HuH-7 (cell line): ENCODE measurements at regions not wholly inside any gene's neighbourhood (a gene's known extent, or its start where the extent isn't known, plus 50 kb on each side); places are given as distances from the start of the nearest gene placed in this dataset.
"Not testable (repeated sequence)": the region's sequence is repeated elsewhere in the genome, so short reads cannot be mapped to it uniquely, and the experiment has no call there.

ENCODE experiments used
- DNase-seq: peaks from one replicate; pipeline ENCODE4 v3.0.0; 2011; ENCODE audit warnings: low spot score

GRCh38 chr5:173495225-173495904 lies 121.1 kb downstream of the BOD1 start:
- no peak for DNase-seq

DNA sequence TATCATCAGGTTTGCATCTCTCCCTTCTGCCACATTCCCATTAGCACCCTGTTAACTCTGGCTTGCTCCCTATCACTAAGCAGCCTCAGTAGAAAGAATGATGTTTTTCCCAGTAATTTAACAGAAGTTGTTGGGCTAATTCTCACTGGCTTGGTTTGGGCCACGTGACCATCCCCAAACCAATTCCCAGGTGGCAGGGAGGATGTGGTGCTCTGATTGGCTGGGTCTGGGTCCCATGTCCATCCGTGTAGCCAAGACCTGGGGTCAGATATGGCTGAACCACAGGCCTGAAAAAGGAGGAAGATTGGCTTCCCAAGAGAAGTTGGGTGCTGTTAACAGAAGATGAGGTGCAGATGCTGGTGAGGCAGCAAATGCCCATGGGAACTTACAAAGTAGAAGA lies 122.0 kb downstream of the BOD1 start:
- DNase-seq: no peak

GRCh38 chr5:173493846-173494245 lies 122.6 kb downstream of the BOD1 start:
- DNase-seq: no peak

DNA sequence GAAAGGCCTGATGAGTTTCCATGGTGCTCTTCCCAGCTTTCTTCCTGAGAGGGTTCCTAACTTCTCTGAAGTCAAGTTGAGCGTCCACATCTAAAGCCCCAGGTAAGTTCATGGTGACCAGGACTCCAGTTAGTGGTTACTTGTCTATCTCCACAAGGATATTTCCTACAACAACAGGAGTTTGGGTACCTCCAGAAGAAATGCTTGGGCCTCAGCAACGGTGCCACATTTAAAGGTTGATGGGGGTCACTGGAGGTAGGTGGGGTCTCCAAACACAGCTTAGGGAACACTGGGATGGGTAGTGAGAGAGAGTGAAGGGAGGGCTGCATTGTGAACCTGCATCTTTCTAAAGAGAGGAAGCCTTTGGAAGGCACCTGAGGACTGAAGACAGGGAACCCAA lies 123.4 kb downstream of the BOD1 start:
- DNase-seq: no peak

DNA sequence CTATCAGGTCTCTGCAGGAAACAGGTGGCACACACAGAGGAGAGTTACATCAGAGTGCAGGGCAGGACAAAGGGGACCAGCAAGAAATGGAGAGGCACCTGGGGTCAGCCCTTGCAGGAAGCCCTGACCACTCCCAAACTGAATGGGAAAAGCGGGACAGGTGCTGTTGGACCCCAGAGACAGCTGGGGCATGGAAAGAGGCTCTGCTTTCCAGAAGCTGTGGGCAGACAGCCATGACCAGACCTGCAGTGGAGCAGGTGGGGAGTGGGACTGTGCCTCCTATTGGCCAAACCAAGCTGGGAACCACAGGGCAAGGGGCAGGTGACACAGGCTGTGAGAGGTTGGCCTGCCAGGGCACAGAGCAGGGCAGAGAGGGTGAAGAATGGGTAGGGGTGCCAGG lies 125.8 kb downstream of the BOD1 start:
- DNase-seq: no peak

DNA sequence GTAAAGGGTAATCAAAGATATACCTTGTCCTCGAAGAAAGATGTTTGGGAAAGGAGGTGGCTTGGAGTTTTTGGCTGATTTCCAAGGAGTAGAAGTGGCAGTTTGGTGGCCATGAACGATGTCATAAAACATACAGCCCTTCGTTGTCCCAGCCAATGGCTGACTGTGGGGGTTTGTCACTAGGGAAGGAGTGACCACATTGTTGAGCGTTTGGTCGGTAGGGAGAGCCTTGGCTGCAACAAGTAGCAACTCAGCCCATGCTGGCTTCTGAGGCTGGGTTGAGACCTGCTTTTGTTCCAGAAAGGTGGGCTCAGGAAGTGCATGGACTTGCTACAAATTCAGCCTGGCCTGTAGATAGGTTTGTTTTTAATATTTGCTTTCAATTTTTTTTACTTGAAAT lies 128.3 kb downstream of the BOD1 start:
- no peak for DNase-seq

- no peak for DNase-seq
Measured at GRCh38 chr5:173487300-173487699, 129.2 kb downstream of the BOD1 start.

DNA sequence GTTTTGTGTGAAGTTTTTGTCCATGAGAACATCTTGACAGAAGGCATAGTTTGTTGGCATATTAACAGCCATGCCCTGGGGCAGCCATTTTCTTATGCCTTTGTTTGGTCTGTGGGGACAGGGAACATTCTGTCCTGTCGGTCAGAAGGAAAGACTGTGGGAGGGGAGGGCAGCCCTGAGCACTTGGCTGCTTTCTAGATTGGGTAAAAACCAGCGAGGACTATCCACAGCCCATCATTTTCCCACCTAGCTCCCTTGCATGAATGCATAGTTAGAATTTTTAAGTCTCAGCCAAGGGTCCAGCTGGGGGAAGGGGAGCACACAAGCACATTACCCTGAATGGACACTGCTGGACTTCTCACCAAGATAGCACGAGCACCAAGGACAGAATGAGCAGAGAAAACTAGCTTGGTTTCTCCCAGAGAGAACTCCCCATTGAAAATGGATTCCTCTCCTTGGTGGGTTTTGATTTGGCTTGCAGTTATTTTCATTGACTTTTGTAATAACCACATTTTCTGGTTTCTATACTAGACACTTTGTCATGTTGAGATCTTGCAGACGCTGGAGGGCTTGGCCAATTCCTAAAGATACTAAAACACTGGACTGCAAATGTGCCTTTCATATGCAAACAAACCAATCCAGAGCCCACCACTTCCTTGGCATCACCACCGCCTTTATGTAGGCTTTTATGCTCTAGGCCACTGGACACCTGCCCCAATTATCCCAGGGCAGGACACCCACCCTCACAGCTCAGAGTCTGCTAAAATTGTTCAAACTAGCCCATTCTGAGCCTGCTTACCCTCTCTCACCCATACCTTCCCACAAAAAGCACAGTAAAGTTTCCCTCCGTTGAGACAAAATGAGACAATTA lies 129.9 kb downstream of the BOD1 start:
- DNase-seq: no peak

DNA sequence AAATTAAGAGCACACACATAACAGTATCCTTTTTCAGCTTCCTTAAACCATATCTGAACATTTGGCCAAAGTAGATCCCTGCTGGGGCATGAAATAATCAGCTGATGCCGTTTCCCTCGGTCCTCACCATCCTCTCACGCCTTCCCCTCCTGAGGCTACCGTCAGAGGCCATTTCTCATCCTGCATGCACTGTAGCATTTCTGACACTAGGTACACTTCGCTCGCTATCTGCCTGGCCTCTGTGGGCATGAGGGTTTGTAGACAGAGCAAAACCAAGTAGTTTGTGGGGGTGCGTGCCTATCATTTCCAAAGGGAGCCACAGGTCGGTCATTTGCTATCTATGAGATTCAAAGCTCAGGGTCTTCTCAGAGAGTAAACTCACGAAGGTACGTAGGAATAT lies 131.9 kb downstream of the BOD1 start:
- no peak for DNase-seq

GRCh38 chr5:173483599-173483998 lies 132.9 kb downstream of the BOD1 start:
- not testable (repeated sequence) for DNase-seq

GRCh38 chr5:173483160-173483559 lies 133.3 kb downstream of the BOD1 start:
- no peak for DNase-seq

DNA sequence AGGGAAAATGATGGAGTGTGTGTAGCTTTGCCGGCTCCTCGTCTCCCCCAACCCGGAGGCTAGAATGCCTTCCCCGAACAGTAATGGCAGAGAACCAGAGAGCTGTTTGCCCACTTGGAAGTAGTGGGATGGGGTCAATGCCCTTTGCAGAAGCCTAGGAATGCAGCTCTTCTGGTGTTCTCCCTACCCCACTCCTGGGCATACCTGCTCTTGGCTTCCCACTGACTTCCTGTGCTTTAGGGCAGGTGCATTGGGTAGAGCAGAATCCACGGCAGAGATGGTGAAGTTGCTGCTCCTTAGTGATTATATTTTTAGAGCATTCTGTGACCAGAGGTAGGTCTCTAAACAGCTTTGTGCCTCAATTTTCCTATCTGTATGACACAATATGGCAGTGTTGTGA lies 134.6 kb downstream of the BOD1 start:
- no peak for DNase-seq

- DNase-seq: no peak
Measured at GRCh38 chr5:173480896-173481295, 135.6 kb downstream of the BOD1 start.

DNA sequence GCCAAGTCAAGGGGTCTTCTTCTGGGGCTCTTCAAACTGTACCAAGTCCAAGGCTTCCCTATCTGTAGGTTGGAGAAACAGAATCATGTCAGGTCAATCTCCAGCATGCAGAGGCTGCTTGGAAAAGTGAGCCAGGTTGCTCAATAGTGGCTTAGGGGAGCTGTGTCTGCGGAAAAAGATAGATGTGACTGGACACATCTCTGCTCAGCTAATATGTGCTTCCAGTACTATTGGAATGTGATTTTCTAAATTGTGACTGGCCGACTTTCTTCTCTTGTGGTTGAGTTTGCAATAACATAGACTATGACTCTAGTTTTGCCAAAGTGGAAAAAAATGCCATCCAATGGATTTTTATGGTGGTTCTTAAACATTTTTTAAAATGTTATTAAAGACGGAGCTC lies 136.7 kb downstream of the BOD1 start:
- DNase-seq: no peak

- no peak for DNase-seq
Measured at GRCh38 chr5:173477345-173478040, 139.0 kb downstream of the BOD1 start.

DNA sequence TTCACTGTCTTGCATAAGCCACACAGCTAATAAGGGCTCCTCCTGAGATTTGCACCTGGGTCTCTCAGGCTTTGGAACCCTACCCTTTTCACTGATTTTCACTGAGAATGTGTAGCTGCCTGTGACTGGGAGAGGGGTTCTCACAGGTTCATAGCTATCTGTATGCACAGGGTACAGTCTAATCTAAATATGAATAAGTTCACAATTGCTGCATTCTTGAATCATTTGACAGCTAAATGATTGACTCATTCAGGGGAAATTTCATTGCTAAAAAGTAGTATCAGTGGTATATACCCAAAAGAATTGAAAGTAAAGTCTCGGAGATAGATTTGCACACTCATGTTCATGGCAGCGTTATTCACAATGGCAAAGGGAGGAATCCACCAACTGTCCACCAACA lies 140.7 kb downstream of the BOD1 start:
- no peak for DNase-seq

- DNase-seq: no peak
Measured at GRCh38 chr5:173474881-173475287, 141.6 kb downstream of the BOD1 start.

GRCh38 chr5:173473288-173473687 lies 143.2 kb downstream of the BOD1 start:
- no peak for DNase-seq

DNA sequence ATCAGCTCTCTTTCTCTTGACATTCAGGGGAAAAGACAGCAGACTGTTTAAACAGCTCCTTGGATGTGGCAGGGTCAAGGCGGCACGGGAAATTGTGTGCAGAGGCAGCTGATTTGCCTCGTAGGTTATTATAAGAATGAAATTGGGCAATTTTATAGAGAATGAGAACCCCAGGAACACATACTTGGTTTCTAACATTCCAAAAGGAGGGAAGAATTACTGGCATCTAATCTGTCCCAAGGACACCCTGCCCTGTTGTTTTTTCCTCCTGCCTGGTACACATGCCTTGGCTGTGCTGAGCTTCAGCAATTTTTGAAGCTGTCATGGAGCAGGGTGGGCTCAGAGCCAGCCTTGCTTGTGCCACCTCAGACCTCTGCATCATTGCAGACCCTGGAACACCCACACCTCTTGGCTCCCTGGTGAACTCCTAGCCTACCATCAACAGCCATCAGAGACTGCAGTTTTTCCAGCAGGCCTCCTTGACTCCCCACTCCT lies 143.6 kb downstream of the BOD1 start:
- no peak for DNase-seq

DNA sequence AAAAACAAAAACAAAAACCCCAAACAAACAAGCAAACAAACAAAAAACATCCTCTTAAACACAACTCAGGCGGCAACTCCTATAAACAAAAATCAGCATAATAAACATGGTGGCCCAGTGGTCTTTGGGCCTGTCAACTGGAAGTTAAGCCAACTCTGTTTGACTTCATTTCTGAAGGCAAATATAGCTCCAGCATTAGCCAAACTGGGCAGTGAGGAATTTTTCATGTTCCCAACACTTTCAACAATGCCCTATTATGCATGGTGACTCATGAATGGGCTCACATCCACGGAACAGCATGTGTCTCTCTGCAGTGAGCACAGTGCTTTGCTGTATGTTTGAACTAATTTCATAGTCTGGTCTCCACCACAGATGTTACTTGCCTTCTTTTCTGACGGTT lies 143.9 kb upstream of the STC2 start:
- DNase-seq: no peak

DNA sequence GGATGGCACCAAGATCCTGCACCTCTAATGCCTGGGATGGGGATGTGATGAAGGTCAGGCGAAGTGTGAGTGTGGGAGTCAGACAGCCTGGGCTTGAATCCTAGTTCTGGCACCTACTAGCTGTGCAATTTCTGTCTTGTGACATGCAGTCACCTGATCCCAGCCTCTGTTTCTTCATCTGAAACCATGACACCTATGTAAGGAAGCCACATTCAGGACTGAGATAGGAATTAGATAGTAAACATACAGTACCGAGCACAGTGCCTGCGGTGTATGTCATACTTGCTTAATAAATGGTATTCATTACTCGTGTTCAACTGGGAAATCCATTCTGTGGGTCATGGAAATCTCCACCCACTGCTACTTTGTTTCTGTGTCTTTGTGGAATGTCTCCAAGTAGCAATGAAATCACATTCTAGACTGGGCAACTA lies 140.6 kb upstream of the STC2 start:
- DNase-seq: no peak

DNA sequence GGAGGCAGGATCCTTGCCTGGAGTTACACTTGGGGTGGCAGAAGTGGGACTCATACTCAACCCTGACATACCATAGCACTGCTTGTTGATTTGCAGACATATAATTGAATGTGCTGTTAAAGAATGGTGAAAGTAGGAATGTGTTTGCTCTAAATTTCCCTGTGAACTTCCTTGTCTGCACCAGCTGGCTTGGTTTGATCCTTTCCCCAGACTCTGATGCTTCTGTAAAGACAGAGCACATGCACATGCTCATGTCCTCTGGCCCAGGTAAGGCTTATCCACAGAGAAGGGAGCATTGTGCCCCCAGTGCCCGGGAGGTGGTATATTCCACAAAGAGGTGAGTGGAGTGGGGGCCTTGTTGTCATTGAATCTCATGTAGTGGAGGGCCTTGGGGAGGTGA lies 138.0 kb upstream of the STC2 start:
- no peak for DNase-seq

GRCh38 chr5:173464813-173465212 lies 136.6 kb upstream of the STC2 start:
- no peak for DNase-seq
